PC-9 (cell line): ENCODE measurements at regions not wholly inside any gene's neighbourhood (a gene's known extent, or its start where the extent isn't known, plus 50 kb on each side); places are given as distances from the start of the nearest gene placed in this dataset.

Source experiments
- CTCF ChIP-seq: fragments of 200-600 bp; sonication (generic); conservative IDR thresholded peaks from 2 replicates; pipeline ENCODE4 v1.6.1; 2017; ENCODE audit warnings: mixed run types, antibody characterized with exemption, mild to moderate bottlenecking, moderate library complexity
- EZH2 ChIP-seq: fragments of 200-600 bp; sonication (generic); IDR thresholded peaks from 2 replicates; pipeline ENCODE4 v1.8.0; 2017; ENCODE audit warnings: antibody characterized with exemption, low read depth

GRCh38 chr3:28850186-28850585 lies 430.7 kb upstream of the RBMS3 start:
- TF ChIP-seq CTCF (no peak), EZH2 (no peak)
